AG10803 (cell line): ENCODE measurements at regions not wholly inside any gene's neighbourhood (a gene's known extent, or its start where the extent isn't known, plus 50 kb on each side); places are given as distances from the start of the nearest gene placed in this dataset.

Experiments
- DNase-seq: peaks from one replicate; pipeline ENCODE4 v3.0.0; 2010; ENCODE audit warnings: low read depth
- H3K4me3 ChIP-seq: 2 replicates; pipeline ENCODE4 v1.5.1; 2011; ENCODE audit warnings: mild to moderate bottlenecking, low read length, control low read depth
- CTCF ChIP-seq: conservative IDR thresholded peaks from 2 replicates; pipeline ENCODE4 v1.5.1; 2011; ENCODE audit warnings: mild to moderate bottlenecking, low read length, control low read depth, inconsistent platforms

- DNase-seq: peak; percentile 42
- no peak overlapping the region for H3K4me3 ChIP-seq
- TF ChIP-seq CTCF: peak; percentile 60
Measured at GRCh38 chr21:38669186-38669585, 136.5 kb upstream of the ETS2 start.

DNA sequence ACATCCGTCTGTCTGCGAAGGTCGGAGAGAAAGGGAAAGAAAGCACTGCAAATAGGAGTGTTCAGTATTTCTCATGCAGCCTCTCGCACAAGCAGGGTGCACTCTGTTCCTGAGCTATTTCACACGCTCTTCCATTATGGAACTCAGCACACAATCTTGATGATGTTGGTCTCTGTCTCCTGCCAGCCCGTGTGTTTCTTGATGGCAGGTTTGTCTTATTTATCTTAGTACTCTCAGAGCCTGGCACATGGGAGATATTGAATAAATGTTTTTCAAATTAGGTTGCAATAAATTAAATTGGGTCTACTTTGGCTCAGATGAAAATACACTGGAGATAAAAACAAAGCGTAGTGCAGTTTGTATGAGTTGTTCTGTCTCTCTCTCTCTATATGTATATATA, 134.9 kb upstream of the ETS2 start:
- no peak for TF ChIP-seq CTCF
- no peak for DNase-seq

GRCh38 chr21:38671773-38672172, 134.0 kb upstream of the ETS2 start:
- H3K4me3 ChIP-seq: no peak overlapping the region
- TF ChIP-seq CTCF: no peak
- peak; percentile 11 for DNase-seq

More for the DNA sequence above, 134.9 kb upstream of the ETS2 start:
- no peak overlapping the region for H3K4me3 ChIP-seq

GRCh38 chr21:38675182-38675824, 130.4 kb upstream of the ETS2 start:
- H3K4me3 ChIP-seq: no peak overlapping the region

GRCh38 chr21:38678827-38679226, 126.9 kb upstream of the ETS2 start:
- DNase-seq: no peak
- H3K4me3 ChIP-seq: no peak overlapping the region
- TF ChIP-seq CTCF: no peak

More at GRCh38 chr21:38675182-38675824, 130.4 kb upstream of the ETS2 start:
- peak; percentile 15 for DNase-seq
- TF ChIP-seq CTCF: no peak

GRCh38 chr21:38679534-38679933, 126.2 kb upstream of the ETS2 start:
- peak; percentile 69 for DNase-seq
- no peak overlapping the region for H3K4me3 ChIP-seq

More at GRCh38 chr21:38679534-38679933, 126.2 kb upstream of the ETS2 start:
- TF ChIP-seq CTCF: no peak
